HG03175 (cell line): ENCODE measurements at regions not wholly inside any gene's neighbourhood (a gene's known extent, or its start where the extent isn't known, plus 50 kb on each side); places are given as distances from the start of the nearest gene placed in this dataset.

Source experiments
- ATAC-seq: cut with Tn5 transposase; IDR thresholded peaks from one replicate; pipeline ENCODE4 v1.9.1; 2021; ENCODE audit warnings: mild to moderate bottlenecking, moderate library complexity; ENCODE audit not compliant: unreplicated experiment

DNA sequence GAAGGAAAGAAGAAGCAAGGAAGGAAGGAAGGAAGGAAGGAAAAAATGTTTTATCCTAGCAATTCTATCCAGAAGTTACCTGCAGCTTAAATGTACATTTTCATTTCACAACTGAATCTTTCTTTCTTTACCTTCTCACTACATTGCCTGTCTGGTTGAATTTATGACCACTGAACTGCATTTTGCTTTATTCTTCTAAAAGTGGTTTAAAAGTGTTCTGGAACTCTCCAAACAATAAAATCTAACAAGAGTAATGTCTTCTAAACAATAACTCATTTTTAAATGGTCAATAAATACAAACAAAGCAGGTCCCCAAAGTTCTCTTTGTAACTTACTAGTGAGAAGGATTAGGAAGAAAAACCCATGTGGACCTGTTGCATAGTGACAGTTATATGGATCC, 587.5 kb upstream of the NEGR1 start:
- ATAC-seq = no peak

DNA sequence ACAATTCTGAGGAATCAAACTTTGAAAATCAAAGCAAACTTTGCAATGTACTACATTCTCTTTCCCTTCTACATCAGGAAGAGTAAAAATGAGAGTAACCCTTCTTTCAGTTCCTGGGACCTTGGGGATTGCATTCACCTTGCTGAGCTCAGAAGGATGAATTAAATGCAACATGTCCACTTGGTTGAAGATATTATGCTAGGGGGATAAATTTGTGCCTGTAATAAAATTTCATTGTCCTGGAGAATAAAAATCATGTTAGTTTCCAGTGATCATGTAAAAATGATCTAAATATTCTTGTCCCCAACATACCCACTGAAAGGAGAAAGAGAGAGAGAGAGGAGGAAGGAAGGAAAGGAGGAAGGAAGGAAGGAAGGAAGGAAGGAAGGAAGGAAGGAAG, 587.1 kb upstream of the NEGR1 start:
- no peak for ATAC-seq

DNA sequence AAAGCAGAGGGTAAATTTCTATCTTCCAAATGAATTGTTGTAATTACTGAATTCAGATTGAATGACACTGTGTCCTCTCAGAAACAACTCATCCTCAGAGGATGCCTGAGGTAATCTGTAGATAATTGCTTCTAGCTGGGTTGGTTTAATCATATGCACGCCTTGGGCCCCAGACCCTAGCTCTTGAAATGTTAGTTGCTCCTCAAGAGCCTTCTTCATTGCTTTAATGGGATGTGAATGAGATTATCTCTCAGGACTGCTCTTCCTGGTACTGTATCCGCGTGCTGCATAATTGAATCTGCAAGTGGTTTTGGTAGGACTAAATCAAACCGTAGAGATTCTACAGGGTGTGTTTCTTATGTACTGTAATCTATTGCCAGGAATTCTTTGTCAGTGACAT, 569.3 kb upstream of the NEGR1 start:
- ATAC-seq = no peak

DNA sequence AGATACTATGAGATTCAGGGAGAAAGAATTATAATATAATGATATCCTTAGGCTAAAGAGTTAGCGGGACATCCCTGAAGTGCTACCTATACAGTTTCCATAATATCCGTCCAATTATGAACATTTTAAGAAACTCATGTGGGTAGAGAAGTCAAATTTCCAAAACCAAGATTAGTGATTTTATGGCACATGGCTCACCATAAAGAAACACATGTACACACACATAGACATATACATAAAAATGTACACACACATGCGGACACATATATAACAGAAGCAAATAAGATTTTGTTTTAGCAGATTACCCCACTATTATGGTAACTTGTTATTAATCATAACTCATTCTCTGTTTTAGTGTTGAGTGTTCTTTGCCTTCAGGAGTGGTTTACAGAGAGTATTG, 566.7 kb upstream of the NEGR1 start:
- ATAC-seq = no peak

DNA sequence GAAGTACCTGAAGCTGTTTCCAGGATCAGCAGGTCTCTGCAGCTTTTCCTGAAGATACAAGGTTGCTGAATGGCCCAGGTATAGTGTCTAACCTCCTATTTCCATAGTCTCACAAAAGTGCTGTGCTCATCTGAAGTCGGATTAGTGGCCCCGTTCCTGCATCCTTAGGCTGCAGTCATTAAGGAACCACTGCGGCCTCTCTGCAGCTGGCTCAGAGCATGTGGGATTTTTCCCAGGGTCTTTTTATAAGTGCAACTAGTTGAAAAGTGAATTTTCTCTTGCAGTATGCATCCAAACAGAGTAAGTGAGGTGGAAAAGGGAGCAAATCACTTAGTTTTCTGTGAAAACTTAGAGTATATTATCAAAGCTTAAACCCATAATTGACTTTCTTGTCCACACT, 565.3 kb upstream of the NEGR1 start:
- no peak for ATAC-seq

- ATAC-seq = no peak
Measured at GRCh38 chr1:72846476-72847278, 564.3 kb upstream of the NEGR1 start.

- ATAC-seq = no peak
Measured at GRCh38 chr1:72845981-72846380, 563.6 kb upstream of the NEGR1 start.

DNA sequence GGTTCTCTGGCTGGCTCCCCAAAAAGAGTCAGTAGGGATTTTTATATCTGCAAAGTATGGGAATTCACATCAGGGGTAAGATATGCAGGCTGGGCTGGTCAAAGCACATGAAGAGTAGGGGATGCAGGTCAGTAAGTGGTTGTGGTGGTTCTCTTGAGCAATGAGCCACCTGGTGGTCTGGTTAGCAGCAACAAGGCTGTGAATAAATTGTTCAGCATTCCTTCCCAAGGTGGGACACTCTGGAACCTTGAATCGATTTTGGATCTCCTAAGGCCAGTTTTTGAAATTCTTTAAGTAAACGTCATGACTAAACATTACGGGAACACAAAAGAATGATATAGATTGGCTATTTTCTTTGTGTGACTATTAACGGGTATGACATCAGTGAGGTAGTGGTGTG, 563.0 kb upstream of the NEGR1 start:
- no peak for ATAC-seq

GRCh38 chr1:72837781-72838180, 555.4 kb upstream of the NEGR1 start:
- no peak for ATAC-seq

DNA sequence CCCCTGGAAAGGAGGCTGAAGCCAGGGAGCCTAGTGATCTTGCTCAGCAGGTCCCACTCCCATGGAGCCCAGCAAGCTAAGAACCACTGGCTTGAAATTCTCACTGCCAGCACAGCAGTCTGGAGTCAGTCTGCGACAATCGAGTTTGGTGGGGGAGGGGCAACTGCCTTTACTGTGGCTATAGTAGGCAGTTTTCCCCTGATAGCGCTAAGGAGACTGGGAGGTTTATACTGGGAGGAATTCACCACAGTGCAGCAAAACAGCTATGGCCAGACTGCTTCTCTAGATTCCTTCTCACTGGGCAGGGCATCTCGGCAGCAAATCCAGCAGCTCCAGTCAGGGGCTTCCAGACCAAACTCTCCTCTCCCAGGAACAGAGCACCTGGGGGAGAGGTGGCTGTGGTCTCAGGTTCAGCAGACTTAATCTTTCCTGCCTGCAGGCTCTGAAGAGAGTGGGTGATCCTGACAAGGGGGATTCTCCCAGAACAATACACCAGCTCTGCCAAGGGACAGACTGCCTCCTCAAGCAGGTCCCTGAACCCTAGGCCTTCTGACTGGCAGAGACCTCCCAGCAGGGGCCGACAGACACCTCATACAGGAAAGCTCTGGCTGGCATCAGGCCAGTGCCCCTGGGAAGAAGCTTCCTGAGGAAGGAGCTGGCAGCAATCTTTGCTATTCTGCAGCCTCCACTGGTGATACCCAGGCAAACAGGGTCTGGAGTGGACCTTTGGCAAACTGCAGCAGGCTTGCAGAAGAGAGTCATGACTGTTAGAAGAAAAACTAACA, 548.5 kb upstream of the NEGR1 start:
- ATAC-seq = no peak

GRCh38 chr1:72827278-72827677, 544.9 kb upstream of the NEGR1 start:
- ATAC-seq = no peak

GRCh38 chr1:72804541-72804940, 522.2 kb upstream of the NEGR1 start:
- ATAC-seq = no peak

DNA sequence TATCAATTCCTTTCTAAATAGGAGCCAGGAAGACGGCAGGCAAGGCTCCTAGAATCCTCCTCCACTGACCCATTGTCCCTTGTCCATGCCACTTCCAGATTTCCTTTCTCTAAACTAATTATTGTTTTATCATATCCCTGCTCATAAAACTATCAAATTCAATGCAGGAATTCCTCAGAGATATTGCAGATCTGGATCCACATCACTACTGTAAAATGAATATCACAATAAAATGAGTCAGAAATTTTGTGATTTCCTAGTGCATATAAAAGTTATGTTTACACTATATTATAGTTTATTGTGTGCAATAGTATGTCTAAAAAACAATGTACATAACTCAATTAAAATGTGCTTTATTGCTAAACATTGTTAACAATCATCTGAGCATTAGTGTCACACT, 498.7 kb upstream of the NEGR1 start:
- ATAC-seq = no peak

DNA sequence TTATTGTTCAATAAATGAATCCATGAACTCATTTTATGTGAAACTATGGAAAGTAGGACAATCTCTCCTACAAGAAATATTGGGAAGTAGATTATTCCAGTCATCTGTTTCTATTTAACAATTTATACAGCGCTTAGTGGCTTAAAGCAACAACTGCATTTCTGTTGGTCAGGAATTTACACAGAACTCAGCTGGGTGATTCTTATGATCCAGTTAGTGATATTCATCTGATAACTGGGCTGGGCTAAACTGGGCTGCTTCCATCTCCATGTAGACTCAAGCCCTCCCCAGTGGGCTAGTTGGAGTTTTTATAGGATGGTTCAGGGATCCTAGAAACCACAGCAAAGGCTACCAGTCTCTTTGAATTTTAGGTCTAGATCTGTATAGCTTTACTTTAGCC, 497.9 kb upstream of the NEGR1 start:
- no peak for ATAC-seq

- ATAC-seq = no peak
Measured at GRCh38 chr1:72777918-72778317, 495.6 kb upstream of the NEGR1 start.

GRCh38 chr1:72763481-72763880, 481.1 kb upstream of the NEGR1 start:
- ATAC-seq = no peak

DNA sequence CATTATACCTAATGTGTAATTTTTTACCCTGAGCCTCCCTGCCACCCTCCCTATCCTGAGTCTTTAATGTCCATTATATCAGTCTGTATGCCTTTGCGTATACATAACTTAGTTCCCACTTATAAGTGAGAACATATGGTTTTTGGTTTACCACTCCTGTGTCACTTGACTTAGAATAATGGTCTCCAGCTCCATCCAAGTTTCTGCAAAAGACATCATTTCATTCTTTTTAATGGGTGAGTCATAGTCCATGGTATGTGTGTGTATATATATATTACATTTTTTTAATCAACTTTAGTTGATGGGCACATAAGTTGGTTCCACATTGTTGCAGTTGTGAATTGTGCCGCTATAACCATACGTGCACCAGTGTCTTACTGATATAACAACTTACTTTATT, 477.1 kb upstream of the NEGR1 start:
- ATAC-seq = no peak

GRCh38 chr1:72757843-72758242, 475.5 kb upstream of the NEGR1 start:
- ATAC-seq = no peak

DNA sequence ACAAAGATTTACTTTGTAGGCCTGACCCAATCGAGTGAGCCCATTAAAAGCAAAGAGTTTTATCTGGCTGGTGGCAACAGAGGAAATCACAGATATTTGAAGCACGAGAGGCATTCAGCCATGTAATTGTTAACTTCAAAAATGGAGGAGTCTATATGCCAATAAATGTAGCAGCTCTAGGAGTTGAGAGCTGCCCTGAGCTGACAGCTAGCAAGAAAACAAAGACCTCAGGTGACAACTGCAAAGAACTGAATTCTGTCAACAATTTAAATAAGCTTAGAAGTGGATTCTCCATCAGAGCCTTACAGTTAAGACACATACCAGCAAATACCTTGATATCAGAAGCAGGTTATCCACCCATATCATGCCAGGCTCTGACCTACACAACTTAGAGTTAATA, 463.1 kb upstream of the NEGR1 start:
- ATAC-seq = no peak

GRCh38 chr1:72734415-72734814, 452.1 kb upstream of the NEGR1 start:
- no peak for ATAC-seq

DNA sequence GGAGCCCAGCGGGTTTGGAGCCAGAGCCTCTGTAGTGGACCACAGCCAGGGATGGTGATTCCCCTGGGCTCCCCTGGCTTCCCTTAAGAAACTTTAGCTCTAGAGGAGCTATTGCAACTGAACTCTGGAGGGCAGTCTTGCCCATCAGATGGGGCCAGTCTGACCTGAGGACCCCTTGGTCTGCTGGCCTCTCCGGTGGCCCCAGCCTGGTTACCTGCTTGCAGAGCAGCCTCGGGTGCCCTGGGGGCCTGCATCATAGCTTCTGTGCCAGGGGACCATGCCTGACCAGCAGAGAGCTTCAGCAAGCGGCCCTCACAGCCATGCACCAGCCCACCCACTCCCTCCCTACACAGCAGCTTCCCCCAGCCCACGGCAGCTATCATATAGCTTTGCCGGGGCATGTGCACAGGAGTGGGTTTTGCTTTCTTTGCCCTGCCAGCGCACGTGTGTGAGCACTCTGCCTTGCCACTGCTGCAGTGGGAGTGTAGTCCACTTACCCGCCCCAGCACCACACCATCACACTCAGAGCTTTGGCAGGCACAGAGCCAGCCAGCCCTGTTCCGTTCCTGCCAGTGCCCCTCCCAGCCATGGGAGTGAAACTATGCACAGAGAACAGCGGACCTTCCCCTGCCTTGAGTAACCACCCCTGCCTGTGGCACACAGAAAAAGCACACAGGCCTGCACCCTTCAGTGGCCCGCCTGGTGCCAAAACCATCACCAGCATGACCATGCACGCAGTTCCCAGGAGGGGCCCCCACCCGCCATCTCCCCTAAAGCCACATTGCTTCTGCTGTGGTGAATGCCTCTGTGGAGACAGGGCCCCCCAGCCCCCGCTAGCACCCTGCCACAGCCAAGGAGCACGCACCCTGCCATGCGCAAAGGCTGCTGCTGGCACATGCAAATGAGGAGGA, 442.9 kb upstream of the NEGR1 start:
- ATAC-seq = no peak
